ENCODE measurements at regions not wholly inside any gene's neighbourhood (a gene's known extent, or its start where the extent isn't known, plus 50 kb on each side); places are given as distances from the start of the nearest gene placed in this dataset.
"Not testable (repeated sequence)": the region's sequence is repeated elsewhere in the genome, so short reads cannot be mapped to it uniquely, and the experiment has no call there.

DNA sequence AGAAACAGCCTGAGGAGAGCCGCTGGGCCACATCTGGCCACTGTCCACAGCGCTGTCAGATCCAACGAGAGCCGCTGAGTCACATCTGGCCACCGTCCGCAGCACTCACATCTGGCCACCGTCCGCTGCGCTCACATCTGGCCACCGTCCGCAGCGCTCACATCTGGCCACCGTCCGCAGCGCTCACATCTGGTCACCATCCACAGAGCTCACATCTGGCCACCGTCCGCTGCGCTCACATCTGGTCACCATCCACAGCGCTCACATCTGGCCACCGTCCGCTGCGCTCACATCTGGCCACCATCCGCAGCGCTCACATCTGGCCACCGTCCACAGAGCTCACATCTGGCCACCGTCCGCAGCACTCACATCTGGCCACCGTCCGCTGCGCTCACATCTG, 549.3 kb upstream of the B3GAT1 start:
- TF ChIP-seq, protein P1, sequence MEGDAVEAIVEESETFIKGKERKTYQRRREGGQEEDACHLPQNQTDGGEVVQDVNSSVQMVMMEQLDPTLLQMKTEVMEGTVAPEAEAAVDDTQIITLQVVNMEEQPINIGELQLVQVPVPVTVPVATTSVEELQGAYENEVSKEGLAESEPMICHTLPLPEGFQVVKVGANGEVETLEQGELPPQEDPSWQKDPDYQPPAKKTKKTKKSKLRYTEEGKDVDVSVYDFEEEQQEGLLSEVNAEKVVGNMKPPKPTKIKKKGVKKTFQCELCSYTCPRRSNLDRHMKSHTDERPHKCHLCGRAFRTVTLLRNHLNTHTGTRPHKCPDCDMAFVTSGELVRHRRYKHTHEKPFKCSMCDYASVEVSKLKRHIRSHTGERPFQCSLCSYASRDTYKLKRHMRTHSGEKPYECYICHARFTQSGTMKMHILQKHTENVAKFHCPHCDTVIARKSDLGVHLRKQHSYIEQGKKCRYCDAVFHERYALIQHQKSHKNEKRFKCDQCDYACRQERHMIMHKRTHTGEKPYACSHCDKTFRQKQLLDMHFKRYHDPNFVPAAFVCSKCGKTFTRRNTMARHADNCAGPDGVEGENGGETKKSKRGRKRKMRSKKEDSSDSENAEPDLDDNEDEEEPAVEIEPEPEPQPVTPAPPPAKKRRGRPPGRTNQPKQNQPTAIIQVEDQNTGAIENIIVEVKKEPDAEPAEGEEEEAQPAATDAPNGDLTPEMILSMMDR (IDR thresholded peaks at IDR 0.05): not testable (repeated sequence)
- not testable (repeated sequence) for TF ChIP-seq POLR2A (IDR thresholded peaks at IDR 0.05)

All from heart left ventricle (tissue), 13 donors.